DMS 273 treated with DMSO at 0.1 percent for 48 hours (cell line): ENCODE measurements at regions not wholly inside any gene's neighbourhood (a gene's known extent, or its start where the extent isn't known, plus 50 kb on each side); places are given as distances from the start of the nearest gene placed in this dataset.

Experiments
- DNase-seq: peaks from one replicate; lab custom pipeline; 2025; lab: John Stamatoyannopoulos, UW

GRCh38 chr12:82174383-82174782, 183.8 kb downstream of the CCDC59 start:
- no peak for DNase-seq

GRCh38 chr12:82149045-82149444, 209.1 kb downstream of the CCDC59 start:
- no peak for DNase-seq

DNA sequence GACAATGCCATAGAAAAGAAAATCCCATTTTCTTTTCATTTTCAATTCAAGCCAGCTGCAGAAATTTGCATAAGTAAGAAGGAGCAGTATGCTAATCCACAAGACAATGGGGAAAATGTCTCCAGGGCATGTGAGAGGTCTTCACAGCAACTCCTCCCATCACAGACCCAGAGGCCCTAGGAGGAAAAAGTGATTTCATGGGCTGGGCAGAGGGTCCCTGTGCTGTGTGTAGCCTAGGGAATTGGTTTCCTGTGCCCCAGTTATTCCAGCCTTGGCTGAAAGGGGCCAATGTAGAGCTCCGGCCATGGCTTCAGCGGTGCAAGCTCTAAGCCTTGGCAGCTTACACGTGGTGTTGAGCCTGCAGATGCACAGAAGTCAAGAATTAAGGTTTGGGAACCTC, 211.4 kb downstream of the CCDC59 start:
- DNase-seq, result no peak

- no peak for DNase-seq
Observed at GRCh38 chr12:82144505-82144904, 213.7 kb downstream of the CCDC59 start.

- no peak for DNase-seq
Observed at GRCh38 chr12:82132390-82132789, 225.8 kb downstream of the CCDC59 start.

- no peak for DNase-seq
Observed at GRCh38 chr12:82130762-82131161, 227.4 kb downstream of the CCDC59 start.

- DNase-seq, result no peak
Observed at GRCh38 chr12:82124711-82125380, 233.3 kb downstream of the CCDC59 start.

DNA sequence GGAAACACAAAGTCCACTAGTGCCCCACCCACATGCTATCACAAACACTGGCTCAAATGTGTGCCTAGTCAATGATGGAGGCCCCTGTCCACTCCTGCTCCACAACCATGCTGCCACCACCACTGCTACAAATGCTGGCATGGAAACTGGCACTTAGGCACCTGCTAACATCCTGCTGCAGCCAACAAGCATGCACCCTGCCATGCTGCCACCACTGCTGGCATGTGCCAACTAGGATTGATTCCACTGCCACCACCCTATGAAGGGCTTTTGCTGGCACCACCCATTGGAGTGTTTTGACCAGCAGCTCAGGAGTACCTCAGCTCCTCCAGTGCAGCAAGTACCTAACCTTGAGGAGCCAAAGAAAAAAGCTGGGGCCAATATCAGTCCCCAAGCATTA, 236.6 kb downstream of the CCDC59 start:
- DNase-seq, result no peak

DNA sequence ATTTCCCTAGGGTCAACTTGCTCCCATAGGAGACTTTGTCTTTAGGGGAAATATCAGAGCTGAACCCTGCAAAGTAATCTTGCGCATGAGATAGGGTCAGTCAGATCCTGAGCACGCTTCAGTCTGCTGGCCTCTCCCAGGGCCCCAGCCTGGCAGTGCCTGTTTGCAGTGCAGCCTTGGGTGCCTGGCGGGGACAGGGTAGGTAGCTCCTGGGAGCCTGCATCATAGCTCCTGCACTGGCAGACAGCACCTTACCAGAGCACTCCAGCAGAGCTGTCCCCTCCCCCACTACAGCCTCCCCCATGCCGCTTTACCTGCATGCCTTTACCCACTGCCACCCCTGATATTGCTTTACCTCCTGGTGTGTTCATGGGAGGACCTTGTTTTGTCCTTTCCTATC, 237.3 kb downstream of the CCDC59 start:
- no peak for DNase-seq

- DNase-seq, result no peak
Observed at GRCh38 chr12:82109243-82109642, 248.9 kb downstream of the CCDC59 start.

DNA sequence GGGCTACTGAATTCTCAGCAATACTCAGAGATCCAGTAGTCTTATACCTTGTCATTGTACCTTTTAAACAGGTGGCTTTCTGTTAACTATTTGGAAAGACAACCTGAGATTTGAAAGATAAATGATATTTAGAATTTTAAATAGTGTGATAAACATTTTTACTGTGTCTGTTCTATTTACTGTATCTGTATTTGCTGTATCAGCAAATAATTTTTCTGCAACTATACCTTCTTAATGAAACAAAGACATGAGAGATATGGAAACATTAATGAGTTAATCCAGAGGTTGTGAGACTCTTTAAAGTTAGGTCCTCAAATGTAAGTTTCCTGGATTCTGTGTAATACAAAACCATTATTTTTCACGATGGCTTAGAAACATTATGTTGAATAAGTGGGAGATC, 249.6 kb downstream of the CCDC59 start:
- no peak for DNase-seq

DNA sequence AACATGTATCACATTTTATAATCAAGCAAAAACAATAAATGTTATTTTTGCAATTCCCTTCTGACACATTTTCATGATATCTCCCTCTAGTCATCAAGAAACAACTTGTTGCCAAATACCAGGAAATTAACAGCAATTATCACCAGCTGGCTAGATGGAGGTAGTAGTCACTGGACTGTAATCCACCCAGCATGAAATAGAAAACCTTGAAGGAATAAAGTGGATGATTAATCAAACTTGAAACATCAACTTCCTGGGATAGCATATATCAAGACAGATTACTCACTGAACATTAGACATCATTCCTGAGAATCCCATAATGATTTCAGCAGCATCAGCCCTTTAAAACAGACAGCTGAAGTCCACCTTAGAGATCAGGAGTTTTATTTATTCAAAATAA, 259.0 kb downstream of the CCDC59 start:
- DNase-seq, result peak; percentile 31

DNA sequence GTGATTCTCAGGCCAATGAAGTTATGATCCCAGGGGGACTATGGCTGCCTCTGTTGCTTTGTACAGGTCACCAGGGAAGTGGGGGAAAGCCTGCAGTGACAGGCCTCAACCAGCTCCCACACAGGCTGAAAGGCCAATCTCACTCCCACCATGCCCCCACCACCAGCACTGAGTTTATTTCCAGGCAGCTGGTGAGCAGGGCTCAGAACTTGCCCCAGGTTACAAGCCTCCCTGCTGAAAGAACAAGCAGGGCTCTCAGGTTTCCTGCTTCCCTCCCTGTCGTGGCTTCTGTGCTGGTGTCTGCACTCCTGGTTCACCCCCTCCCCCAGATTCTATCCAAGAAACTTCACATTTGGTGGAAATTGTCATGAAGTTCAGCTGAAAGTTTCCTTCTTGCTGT, 260.3 kb downstream of the CCDC59 start:
- no peak for DNase-seq

GRCh38 chr12:82097438-82097837, 260.7 kb downstream of the CCDC59 start:
- DNase-seq, result no peak

GRCh38 chr12:82090165-82090564, 268.0 kb downstream of the CCDC59 start:
- DNase-seq, result no peak

- DNase-seq, result no peak
Observed at GRCh38 chr12:82089369-82090121, 268.6 kb downstream of the CCDC59 start.

DNA sequence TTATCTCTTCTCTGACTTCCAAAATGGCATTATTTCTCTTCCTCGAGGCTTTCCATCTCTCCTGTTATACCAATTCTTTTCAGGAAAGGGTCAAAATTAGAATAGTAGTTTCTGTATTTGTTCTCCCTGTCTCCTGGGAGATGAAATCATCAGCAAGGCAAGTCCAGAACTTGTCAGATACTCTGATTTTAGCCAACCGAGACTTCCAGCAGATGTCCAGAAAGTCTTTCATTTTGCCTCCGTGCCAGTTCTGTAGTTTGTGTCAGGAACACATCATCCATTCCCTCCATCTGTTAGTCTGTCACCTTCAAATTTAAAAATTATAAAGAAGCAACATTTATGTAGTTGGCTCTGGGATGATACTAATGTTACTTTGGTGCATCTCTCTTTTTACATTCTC, 275.7 kb downstream of the CCDC59 start:
- DNase-seq, result peak; percentile 46

- no peak for DNase-seq
Observed at GRCh38 chr12:82069931-82070514, 288.2 kb downstream of the CCDC59 start.

DNA sequence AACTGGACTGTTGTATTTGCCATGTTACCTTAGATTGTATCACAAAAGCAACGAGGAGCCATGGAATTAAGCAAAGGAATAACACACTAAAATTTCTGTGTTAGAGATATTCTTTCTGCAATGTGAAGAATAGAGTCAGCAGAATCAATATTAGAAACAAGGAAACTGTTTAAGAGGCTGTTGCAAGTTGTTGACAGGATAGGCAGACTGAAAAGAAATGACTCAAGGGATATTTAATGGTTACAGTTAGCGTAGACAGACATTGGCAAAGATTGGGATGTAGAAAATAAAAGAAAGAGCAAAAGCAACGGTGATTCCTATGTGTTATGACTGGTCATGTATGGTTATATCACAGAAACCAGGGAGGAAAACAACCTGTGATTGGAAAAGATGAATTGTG, 299.0 kb upstream of the PPFIA2 start:
- DNase-seq, result no peak

- no peak for DNase-seq
Observed at GRCh38 chr12:82057770-82058169, 298.6 kb upstream of the PPFIA2 start.

- no peak for DNase-seq
Observed at GRCh38 chr12:82055391-82055790, 296.2 kb upstream of the PPFIA2 start.

DNA sequence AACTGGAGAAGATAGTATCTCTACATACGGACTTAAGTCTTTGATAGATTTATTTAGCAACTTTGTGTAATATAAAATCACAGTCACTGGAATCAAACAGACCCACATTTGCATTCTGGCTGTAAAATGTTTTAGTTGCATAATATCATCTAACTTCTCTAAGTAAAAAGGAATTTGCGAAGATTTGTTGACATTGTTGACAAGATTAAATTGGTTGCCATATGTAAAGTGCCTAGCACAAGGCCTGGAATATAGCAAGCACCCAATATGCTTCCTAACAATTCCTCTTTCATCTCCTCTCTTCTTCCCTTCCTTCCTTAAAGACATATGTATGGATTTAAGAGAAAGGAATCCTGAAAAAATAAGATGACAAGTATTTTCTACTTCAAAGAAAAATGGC, 295.4 kb upstream of the PPFIA2 start:
- DNase-seq, result no peak

DNA sequence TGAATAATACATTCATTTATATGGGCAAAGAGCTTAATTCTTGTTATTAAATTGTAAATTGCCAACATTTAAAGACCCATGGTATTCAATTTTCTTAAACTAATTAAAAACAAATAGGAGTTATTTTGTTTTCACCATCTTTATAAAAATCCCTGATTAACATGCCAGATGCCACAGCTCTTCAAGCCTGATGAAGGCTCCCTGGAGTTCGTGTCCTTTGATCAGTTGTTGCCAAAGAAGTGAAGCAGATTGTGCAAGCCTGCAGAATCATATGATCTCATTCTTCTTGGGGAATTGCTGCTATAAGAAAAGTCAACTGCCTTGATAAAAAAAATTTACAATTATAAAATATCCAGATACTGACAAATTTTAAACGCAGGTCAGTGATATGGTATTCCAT, 288.3 kb upstream of the PPFIA2 start:
- DNase-seq, result no peak
